H54 (cell line): ENCODE measurements at regions not wholly inside any gene's neighbourhood (a gene's known extent, or its start where the extent isn't known, plus 50 kb on each side); places are given as distances from the start of the nearest gene placed in this dataset.

Experiments
- DNase-seq: peaks from one replicate; pipeline ENCODE4 v3.0.0; 2011; ENCODE audit warnings: low spot score, mixed read lengths; ENCODE audit not compliant: insufficient read length
- FAIRE-seq: peaks from 3 replicates; lab custom pipeline; 2011; peaks lifted over from hg19 to GRCh38; lab: Jason Lieb, UNC
- POLR2A ChIP-seq: IDR thresholded peaks from 2 replicates; pipeline ENCODE4 v1.6.1; 2011; ENCODE audit warnings: low read depth, mild to moderate bottlenecking, low read length

DNA sequence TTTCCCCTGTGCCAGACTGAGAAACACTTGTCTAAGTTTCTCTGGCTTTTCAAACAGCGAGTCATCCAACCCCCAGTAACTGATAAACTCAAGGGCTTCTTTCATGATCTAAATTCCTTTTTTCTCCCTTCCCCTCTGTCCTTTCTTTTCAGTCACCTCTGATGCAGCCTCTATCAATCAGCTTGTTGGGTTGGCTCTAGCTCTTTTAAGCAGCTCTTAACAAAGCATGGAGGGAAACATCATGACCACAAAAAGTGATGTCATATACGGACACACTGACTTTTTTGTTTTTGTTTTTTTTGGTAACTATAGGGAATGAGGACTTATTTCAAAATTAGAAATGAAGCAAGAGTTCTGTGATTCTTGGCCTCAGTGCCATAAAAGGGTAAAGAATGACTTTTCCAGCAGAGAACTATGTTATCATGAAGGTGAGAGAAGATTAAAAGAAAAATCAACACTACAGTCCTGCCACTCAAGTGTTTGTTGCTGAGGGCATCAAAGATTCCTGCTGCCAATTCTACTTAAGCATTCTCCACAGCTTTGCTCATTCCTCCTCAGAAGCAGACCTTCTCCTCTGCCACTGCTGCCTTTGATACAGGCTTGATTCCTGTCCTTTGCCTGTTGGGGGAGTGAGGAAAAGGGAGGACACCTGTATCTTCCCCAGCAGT is 457.0 kb upstream of the ONECUT1 start:
- DNase-seq (no peak), FAIRE-seq (no peak)
- no peak for TF ChIP-seq POLR2A

DNA sequence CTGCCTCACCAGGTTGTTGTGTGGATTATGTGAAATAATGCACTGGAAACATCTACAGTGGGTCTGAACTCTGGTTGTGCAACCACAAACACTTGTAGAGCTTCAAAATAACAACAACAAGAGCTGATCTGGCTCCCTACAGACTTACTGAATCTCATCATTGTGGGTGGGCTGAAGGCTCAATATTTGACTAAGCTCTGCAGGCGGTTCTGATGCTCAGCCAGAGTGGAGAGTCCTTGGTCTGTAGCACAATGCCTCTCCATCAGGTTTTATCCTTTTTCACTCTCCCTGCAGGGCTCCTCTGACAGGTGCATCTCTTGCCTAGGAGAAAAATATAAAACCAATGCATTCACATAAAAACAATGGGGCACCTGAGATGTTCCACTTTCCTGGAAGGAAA is 456.3 kb upstream of the ONECUT1 start:
- TF ChIP-seq POLR2A, result no peak
- DNase-seq, result no peak
- no peak for FAIRE-seq

DNA sequence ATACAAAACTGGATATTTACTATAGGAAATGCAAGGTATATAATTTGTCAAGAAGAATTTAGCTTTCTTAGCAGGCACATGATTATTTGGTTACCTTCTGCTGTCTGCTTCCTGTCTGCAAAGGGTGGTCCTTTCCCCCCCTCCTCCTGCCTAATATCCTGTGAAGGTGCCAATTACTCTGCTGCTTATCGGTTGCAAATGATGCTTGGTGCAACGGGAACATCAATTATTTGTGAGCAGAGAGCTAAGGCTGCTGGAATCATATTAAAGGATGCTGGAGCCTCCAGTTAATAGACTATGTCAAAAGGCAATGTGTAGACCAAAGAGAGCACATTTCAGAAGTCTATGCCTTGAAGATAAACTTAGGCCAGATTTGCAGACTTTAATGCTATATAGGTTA is 443.7 kb upstream of the ONECUT1 start:
- no peak for FAIRE-seq
- DNase-seq, result no peak
- no peak for TF ChIP-seq POLR2A

DNA sequence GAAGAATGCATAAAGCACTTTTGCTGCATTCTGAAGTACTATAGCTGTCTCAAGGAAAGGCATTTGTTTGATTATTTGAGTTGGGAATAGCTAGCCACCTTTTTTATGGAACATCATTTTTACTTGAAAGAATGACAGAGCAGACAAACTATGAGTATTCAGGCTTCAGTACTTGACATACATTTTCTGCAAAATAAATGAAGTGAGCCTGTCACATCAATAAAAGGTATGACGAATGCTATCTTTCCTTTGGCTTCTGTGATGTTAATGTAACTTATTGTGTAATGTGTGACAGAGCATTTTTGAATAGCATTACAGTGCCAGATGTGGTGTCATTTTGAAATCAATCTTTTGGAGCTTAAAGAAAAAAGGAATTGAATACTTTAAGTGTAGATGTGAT is 440.3 kb upstream of the ONECUT1 start:
- no peak for TF ChIP-seq POLR2A
- FAIRE-seq, result no peak
- no peak for DNase-seq

DNA sequence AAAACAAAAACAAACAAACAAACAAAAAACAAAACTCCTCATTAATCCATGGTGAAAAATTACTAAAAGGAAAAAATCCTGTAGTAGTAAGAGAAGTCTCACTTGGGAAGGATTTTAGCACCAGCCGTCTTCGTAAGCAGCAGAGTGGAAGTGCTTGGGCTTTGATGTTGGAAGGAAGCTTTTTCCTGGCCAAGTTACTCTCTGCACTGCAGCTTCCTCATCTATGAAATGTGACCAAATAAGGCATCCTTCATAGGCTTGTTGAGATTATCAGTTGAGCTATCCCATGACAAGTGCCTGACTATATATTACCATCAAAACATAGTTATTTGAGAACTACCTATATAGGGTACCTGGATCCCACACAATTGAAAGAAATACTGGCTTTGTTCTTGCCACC is 436.4 kb upstream of the ONECUT1 start:
- DNase-seq (no peak), FAIRE-seq (no peak)
- TF ChIP-seq POLR2A, result no peak

DNA sequence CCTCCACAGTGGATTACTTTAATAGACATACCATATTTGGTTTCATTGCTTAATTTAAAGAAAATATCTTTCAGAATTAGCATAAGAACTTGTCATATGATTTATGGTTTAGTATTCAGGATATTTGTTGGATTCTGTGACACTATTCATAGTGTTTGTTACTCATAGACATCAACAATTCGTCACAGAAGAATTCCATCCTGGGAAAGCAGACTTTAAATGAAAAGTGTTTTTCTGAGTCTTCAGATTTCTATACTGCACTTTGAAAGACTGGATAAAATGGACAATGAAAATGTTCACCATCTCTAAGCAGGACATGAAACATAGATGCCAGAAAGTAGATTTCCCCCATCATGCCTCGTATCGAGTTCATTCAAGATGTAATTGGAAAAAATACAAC is 435.6 kb upstream of the ONECUT1 start:
- TF ChIP-seq POLR2A, result no peak
- FAIRE-seq (no peak), DNase-seq (no peak)

DNA sequence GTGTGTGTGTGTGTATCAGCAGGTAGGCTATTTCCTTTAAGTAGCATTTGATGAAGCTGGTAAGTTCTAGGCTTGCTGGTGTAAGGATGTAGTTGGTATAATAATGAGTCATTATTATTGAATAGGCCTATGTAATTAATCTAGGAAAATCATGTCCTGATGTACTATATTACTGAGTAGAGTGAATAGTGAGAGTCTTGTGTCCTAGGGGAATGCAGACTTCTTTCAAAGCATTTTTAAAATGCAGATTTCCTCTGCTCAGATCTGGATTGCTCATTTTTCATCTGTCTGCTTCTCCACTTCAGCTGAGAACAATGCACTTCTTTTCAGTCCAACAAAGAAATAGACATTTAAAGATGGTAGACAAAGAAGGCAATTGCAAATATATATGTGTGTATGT is 434.2 kb upstream of the ONECUT1 start:
- no peak for FAIRE-seq
- TF ChIP-seq POLR2A, result no peak
- no peak for DNase-seq

DNA sequence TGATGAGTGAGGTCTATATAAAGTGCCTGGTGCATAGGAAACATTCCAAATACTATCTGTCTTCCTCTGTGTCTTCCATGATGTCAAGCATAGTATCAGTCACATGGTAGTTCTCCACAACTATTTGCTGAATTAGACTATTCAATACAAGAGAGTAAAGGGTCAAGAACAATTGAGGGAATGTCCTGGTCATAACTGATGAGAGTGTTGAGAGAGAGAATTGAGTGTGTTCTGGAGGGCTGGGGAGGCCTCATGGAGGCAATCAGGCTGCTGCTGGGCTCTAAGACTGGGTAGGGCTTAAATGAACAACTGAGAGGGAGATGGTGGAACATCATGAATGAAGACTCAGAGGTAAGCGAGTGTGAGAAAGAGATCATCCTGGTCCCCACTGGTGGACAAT is 433.7 kb upstream of the ONECUT1 start:
- no peak for FAIRE-seq
- no peak for TF ChIP-seq POLR2A
- no peak for DNase-seq

DNA sequence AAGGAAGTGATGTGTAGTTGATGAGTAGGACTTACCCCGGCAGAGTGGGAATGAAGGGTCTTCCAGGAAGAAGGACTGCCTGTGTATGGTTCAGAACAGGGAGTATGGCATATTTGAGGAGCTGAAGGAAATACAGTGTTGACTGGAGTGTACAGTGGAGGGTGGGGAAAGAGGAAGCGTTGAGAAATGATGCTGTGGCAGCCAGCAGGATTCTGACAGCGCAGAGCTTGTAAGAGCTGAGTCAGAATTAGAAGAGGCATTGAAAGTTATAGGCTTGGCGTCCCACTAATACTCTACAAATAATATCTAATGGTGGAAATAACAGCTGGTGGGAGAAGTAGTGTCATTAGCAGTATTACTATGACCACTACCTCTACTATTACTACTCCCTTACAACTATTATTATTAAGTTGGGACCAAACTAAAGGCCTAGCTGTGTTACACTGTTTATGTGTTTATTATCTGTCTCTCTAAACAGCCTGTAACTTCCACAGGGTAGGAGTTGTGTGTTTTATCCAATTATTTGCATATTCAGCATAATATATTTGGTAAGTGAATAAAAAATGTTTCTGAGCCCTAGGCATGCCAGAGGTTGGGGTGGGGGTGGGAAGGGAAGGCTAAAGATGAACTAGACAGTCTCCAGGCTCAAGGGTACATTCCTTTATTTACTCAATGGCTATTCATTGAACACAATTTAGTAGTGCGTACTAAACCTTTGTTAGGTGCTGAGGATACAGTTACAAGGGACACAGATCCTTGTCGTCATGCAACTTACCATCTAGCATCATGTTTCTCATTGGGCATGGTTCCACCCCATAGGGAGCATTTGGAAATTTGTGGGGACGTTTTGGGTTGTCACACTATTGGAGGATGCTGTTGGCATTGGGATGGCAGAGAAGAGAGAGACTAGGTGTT is 428.8 kb upstream of the ONECUT1 start:
- FAIRE-seq (no peak), DNase-seq (no peak)
- TF ChIP-seq POLR2A, result no peak

DNA sequence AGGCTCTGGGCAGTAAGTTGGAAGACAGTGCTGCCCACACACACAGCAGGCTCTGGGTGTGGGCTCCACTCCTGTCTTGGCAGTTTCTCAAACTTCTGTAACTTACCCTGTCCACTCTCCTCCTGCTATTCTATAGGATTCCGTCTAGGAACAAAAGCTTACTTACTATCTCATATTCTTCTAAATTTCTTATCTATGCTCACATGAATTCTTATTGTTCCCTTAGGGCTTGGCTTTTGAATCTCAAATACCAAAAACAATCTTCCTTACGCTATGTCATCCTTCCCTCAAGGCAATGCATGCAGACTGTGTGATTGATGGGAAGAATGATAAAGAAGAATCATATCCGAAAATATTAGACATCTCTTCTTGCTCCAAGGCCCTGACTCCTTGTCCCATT is 425.9 kb upstream of the ONECUT1 start:
- FAIRE-seq (no peak), DNase-seq (no peak)
- no peak for TF ChIP-seq POLR2A

DNA sequence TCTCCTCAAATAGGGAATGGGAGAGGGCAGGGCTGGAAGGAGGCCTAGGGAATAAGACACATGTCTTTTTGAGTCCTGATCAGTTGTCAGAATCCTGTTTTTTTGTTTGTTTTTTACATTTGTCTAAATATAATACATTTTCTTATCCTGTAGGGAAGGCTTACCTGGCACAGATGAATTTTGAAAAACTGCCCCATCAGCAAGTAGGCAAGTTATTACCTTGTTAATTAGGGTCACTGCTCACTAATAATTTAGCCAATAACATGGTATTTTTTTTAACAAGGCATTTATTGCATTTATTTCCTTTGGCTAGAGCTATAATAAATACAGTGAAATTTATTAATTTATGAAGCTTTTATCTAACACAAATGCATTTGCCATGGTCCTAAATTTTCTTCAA is 423.2 kb upstream of the ONECUT1 start:
- TF ChIP-seq POLR2A, result no peak
- FAIRE-seq, result no peak
- DNase-seq, result no peak

DNA sequence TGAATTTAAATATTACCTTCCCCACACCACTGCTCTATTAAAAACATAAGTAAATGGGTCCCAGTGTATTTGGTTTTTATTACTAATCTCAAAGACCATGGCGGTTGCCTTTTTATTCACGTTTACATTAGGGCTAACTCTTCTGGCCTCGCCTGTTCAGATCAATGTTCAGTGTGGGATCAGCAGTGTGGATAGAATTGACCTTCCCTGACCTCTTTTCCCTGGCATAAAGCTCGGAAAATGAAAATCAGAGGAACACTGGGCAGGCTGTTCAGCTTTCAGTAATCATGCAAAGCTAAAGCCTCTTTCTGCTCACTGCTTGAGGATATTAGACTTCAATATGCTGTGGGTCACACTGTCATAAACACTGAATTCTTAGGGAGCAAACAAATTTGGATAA is 422.6 kb upstream of the ONECUT1 start:
- no peak for TF ChIP-seq POLR2A
- DNase-seq (no peak), FAIRE-seq (no peak)

DNA sequence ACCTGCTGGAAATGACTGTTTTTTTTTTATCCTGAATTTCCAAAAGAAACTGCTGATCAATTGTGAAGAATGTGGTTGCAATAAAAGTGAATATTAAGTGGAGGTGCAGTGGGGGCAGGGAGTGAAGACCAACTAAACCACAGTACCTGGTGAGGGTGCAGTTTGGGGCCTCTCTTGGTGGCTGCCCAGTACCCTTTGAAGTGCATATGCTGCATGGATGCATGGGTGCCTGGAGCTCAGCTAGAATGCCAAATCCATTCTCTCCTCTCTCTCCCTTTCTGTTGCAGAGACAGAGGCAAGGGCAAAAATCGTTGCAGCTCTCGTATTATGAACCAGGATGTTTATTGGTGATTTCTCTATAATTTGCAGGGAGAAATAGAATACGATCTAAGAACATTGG is 420.5 kb upstream of the ONECUT1 start:
- TF ChIP-seq POLR2A, result no peak
- FAIRE-seq (no peak), DNase-seq (no peak)

DNA sequence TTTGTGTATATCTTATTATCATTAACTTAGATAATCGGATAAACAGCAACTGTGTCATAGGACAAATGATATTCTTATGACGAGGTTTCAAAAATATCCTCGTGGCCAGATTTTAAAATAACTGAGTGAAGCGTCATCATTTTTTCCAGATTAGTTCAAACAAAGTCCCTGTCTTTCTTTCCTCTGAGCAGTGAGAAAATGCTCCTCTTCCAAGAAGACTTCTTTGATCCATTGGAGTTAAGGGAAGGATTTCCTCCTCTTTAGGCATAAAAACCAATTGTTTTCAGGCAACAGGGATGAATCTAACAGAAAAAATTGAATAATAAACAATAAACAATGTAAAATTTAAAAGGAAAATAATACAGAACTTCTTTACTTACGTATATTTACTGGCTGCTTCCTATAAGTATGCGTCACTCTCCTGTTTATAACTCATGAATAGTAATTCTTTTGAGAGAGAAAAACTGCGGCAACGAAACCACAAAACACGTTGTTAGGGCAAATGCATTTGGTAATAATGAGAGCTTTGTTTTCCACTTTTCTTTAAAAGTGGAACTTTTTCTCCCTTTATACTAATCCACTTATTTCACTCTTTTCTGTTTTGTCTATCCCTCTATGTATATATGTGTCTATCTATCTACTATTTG is 419.4 kb upstream of the ONECUT1 start:
- FAIRE-seq, result no peak
- DNase-seq, result no peak
- no peak for TF ChIP-seq POLR2A
